Panc1 (cell line): ENCODE measurements at regions not wholly inside any gene's neighbourhood (a gene's known extent, or its start where the extent isn't known, plus 50 kb on each side); places are given as distances from the start of the nearest gene placed in this dataset.
"Not testable (repeated sequence)": the region's sequence is repeated elsewhere in the genome, so short reads cannot be mapped to it uniquely, and the experiment has no call there.

Experiments used
- POLR2AphosphoS5 ChIP-seq: IDR thresholded peaks from 2 replicates; pipeline ENCODE4 v1.6.1; 2012; ENCODE audit warnings: mild to moderate bottlenecking, low read depth, low read length, moderate library complexity
- TCF7L2 ChIP-seq: IDR thresholded peaks from 2 replicates; pipeline ENCODE4 v1.6.1; 2011; ENCODE audit warnings: mild to moderate bottlenecking, low read depth, low read length, inconsistent platforms
- TF ChIP-seq, protein P1 (sequence below): fragments of 450-650 bp; IDR thresholded peaks from 2 replicates; pipeline ENCODE4 v1.5.1; 2017; ENCODE audit warnings: mild to moderate bottlenecking
- TF ChIP-seq, protein P2 (sequence below), 2 experiments: IDR thresholded peaks; 2 replicates each; pipeline ENCODE4 v1.6.1; 2011 to 2012; ENCODE audit warnings: low read depth in 2 of 2, control low read depth in 1 of 2, low read length in 1 of 2, mild to moderate bottlenecking in 1 of 2, moderate library complexity in 1 of 2; ENCODE audit not compliant: insufficient read depth in 1 of 2

DNA sequence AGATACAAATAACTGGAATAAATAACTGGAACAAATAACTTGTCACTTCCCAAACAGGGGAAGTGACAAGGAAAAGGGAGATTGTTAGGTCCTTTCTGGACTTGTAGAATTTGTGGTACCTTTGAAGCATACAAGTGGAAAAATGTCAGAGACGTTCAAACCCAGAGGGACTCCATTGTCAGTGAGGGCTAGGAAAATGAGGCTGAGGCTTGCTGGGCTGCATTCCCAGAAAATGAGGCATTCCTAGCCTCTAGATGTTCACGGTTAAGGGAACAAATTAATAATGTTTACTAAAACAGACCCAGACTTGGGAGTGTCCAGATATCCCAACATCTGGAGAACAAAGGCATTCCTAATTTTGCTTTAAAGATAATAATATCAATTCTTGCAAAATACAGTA, 1158.0 kb downstream of the PCDH9 start:
- TF ChIP-seq, protein P1, sequence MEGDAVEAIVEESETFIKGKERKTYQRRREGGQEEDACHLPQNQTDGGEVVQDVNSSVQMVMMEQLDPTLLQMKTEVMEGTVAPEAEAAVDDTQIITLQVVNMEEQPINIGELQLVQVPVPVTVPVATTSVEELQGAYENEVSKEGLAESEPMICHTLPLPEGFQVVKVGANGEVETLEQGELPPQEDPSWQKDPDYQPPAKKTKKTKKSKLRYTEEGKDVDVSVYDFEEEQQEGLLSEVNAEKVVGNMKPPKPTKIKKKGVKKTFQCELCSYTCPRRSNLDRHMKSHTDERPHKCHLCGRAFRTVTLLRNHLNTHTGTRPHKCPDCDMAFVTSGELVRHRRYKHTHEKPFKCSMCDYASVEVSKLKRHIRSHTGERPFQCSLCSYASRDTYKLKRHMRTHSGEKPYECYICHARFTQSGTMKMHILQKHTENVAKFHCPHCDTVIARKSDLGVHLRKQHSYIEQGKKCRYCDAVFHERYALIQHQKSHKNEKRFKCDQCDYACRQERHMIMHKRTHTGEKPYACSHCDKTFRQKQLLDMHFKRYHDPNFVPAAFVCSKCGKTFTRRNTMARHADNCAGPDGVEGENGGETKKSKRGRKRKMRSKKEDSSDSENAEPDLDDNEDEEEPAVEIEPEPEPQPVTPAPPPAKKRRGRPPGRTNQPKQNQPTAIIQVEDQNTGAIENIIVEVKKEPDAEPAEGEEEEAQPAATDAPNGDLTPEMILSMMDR = not testable (repeated sequence)
- TF ChIP-seq, protein P2, sequence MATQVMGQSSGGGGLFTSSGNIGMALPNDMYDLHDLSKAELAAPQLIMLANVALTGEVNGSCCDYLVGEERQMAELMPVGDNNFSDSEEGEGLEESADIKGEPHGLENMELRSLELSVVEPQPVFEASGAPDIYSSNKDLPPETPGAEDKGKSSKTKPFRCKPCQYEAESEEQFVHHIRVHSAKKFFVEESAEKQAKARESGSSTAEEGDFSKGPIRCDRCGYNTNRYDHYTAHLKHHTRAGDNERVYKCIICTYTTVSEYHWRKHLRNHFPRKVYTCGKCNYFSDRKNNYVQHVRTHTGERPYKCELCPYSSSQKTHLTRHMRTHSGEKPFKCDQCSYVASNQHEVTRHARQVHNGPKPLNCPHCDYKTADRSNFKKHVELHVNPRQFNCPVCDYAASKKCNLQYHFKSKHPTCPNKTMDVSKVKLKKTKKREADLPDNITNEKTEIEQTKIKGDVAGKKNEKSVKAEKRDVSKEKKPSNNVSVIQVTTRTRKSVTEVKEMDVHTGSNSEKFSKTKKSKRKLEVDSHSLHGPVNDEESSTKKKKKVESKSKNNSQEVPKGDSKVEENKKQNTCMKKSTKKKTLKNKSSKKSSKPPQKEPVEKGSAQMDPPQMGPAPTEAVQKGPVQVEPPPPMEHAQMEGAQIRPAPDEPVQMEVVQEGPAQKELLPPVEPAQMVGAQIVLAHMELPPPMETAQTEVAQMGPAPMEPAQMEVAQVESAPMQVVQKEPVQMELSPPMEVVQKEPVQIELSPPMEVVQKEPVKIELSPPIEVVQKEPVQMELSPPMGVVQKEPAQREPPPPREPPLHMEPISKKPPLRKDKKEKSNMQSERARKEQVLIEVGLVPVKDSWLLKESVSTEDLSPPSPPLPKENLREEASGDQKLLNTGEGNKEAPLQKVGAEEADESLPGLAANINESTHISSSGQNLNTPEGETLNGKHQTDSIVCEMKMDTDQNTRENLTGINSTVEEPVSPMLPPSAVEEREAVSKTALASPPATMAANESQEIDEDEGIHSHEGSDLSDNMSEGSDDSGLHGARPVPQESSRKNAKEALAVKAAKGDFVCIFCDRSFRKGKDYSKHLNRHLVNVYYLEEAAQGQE (IDR thresholded peaks at IDR 0.05; ENCODE audit: insufficient read depth in 1 of 2, low read depth in 2 of 2, low read length in 1 of 2) = not testable (repeated sequence)
- not testable (repeated sequence) for TF ChIP-seq POLR2AphosphoS5, TCF7L2
